ENCODE measurements at regions not wholly inside any gene's neighbourhood (a gene's known extent, or its start where the extent isn't known, plus 50 kb on each side); places are given as distances from the start of the nearest gene placed in this dataset.
"Not testable (repeated sequence)": the region's sequence is repeated elsewhere in the genome, so short reads cannot be mapped to it uniquely, and the experiment has no call there.

DNA sequence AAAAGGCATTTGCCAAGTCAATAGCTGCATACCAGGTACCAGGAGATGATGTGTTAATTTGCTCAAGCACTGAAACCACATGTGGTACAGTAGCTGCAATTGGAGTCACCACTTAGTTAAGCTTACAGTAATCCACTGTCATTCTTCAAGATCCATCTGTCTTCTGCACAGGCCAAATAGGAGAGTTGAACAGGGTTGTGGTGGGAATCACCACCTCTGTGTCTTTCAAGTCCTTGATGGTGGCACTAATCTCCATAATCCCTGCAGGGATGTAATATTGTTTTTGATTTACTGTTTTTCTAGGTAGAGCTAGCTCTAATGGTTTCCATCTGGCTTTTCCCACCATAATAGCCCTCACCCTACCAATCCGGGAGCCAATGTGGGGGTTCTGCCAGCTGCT, 91.9 kb downstream of the FCRL5 start:
- in situ Hi-C loops (cut with HindIII; ENCODE audit: low sequenced_read_pairs), result no loop called here
- no peak for DNase-seq (ENCODE audit: low spot score)

DNA sequence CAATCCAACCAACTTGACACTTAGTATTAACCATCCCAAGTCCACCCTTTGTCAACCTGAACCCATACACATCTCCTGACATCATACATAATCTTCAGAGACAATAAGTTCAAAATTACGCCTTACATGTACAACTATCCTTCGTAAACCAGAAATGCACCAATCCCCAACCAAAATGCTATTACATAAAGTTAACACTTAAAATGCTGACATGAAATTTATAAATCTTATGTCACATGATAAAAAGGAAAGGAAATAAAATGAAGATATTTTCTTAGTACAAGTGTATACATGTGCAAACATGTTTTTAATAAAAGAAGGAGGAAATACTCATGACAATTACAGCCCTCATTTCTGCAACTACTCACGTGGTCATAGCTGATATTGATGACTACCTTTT, 95.0 kb downstream of the FCRL5 start:
- no peak for DNase-seq (ENCODE audit: low spot score)
- in situ Hi-C loops (cut with HindIII; ENCODE audit: low sequenced_read_pairs), result no loop called here

DNA sequence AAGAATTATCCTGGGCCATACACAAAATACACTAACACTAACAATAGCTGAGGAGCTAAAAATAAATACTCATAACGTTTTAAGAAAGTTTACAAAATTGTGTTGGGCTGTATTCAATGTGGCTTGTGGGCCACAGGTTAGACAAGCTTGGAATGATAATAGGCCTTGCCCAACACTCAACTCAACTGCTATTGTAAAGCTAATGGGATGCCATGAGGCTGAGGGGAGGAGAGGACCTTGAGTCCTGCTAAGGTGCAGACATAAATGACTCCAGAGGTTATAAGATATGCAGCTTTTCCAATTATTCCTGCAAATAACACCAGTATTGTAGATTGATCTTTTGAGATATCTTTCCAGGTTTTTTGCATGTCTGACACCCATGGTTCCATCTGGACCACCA, 97.0 kb downstream of the FCRL5 start:
- DNase-seq (ENCODE audit: low spot score), result no peak
- in situ Hi-C loops (cut with HindIII; ENCODE audit: low sequenced_read_pairs), result no loop called here

DNA sequence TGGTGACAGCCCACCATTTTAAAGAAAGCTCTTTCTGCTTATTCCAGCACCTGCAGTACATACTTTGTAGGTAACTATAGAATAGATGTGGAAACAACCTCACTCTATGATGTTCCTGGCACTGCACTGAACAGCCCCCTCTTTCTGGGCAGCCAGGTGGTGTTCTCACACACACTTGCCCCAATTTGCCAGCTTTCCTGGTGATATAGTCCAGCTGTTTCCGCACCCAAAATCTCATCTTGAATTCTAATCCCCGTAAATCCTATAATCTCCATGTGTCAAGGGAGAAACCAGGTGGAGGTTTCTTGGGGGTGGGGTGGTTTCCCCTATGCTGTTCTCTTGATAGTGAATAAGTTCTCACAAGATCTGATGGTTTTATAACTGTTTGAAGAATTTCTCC, 102.2 kb downstream of the FCRL5 start:
- in situ Hi-C loops (cut with HindIII; ENCODE audit: low sequenced_read_pairs), result no loop called here
- DNase-seq (ENCODE audit: low spot score), result no peak

DNA sequence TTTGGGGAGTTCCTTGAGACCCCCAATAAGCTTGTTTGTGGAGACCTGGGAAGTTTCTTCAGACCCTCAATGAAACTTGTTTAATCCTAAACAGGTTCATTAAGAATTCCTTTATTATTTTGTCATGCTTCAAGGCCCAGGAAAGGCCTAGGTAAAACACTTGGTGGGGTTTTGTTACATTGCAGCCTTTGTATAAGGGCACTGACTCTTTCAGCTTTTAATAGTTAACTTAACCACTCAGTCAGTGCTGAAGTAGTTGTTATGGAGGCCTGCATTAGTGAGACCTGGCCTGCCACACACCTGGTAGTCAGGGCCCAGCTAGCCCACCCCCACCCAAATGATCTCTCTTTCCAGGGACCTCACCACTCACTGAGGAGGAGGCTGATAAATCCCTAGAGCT, 103.7 kb downstream of the FCRL5 start:
- in situ Hi-C loops (cut with HindIII; ENCODE audit: low sequenced_read_pairs), result no loop called here
- no peak for DNase-seq (ENCODE audit: low spot score)

- DNase-seq (ENCODE audit: low spot score); in situ Hi-C loops (cut with HindIII; ENCODE audit: low sequenced_read_pairs): not testable (repeated sequence)
Measured at GRCh38 chr1:157446356-157446755, 106.0 kb downstream of the FCRL5 start.

DNA sequence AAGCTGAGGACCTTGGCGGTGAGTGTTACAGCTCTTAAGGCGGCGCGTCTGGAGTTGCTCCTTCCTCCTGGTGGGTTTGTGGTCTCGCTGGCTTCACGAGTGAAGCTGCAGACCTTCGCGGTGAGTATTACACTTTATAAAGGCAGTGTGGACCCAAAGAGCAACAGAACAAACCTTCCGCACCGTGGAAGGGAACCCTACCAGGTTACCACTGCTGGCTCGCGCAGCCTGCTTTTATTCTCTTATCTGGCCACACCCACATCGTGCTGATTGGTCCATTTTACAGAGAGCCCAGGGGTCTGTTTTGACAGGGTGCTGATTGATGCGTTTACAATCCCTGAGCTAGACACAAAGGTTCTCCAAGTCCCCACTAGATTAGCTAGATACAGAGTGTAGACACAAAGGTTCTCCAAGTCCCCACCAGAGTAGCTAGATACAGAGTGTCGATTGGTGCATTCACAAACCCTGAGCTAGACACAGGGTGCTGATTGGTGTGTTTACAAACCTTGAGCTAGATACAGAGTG, 106.6 kb downstream of the FCRL5 start:
- DNase-seq (ENCODE audit: low spot score); in situ Hi-C loops (cut with HindIII; ENCODE audit: low sequenced_read_pairs): not testable (repeated sequence)

DNA sequence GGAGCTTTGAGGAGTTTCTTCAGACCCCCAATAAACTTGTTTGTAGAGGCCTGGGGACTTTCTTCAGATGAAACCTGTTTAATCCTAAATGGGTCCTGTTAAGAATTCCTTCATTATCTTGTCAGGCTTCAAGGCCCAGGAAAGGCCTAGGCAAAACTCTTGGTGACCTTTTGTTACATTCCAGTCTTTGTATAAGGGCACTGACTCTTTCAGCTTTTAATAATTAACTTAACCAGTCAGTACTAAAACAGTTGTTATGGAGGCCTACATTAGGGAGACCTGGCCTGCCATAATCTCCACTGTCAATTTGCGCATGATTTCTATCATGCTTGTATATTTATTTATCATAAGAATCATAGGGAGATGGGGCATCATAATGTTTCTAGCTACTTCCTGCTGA, 110.2 kb downstream of the FCRL5 start:
- in situ Hi-C loops (cut with HindIII; ENCODE audit: low sequenced_read_pairs), result no loop called here

GRCh38 chr1:157439302-157439954, 112.9 kb downstream of the FCRL5 start:
- DNase-seq (ENCODE audit: low spot score), result no peak
- in situ Hi-C loops (cut with HindIII; ENCODE audit: low sequenced_read_pairs), result no loop called here

More for the DNA sequence above, 110.2 kb downstream of the FCRL5 start:
- DNase-seq (ENCODE audit: low spot score), result no peak

DNA sequence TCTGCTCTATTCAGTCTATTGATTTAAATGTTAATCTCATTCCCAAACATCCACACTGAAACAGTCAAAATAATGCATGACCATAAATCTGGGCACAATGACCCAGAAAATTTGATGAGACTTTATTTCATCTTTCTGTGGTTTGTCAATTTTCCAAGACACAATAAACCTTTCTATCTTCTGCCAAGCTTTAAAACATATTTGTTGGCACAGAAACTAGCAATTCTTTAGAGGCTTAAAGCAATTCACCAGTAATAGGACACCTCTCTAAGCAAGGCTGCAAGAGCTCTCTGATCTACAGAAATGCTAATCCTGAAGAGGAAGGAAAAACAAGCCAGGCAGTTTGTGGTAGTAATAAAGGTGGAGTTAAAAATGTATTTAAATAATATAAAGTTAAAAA, 113.7 kb downstream of the FCRL5 start:
- in situ Hi-C loops (cut with HindIII; ENCODE audit: low sequenced_read_pairs), result no loop called here

DNA sequence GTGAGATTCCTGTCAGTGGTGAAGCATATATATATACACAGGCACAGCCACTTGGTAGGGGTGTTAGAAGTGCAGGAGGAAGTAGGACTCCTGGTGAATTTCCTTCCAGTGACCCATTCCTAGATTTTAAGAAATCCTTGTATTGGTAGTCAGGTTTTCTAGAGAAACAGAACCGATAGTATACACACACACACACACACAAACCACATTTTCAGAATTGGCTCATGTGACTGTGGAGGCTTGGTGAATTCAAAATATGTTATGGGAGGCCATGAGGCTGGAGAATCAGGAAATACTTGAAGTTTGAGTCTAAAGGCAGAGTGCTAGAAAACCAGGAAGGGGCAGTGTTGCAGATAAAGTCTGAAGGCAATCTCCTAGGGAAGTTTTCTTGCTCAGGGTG, 114.2 kb downstream of the FCRL5 start:
- DNase-seq (ENCODE audit: low spot score), result no peak
- in situ Hi-C loops (cut with HindIII; ENCODE audit: low sequenced_read_pairs), result no loop called here

More for the DNA sequence above, 113.7 kb downstream of the FCRL5 start:
- no peak for DNase-seq (ENCODE audit: low spot score)

- no peak for DNase-seq (ENCODE audit: low spot score)
- in situ Hi-C loops (cut with HindIII; ENCODE audit: low sequenced_read_pairs), result no loop called here
Measured at GRCh38 chr1:157437296-157437695, 115.0 kb downstream of the FCRL5 start.

GRCh38 chr1:157431751-157432150, 120.6 kb downstream of the FCRL5 start:
- in situ Hi-C loops (cut with HindIII; ENCODE audit: low sequenced_read_pairs), result no loop called here
- DNase-seq (ENCODE audit: low spot score), result no peak

DNA sequence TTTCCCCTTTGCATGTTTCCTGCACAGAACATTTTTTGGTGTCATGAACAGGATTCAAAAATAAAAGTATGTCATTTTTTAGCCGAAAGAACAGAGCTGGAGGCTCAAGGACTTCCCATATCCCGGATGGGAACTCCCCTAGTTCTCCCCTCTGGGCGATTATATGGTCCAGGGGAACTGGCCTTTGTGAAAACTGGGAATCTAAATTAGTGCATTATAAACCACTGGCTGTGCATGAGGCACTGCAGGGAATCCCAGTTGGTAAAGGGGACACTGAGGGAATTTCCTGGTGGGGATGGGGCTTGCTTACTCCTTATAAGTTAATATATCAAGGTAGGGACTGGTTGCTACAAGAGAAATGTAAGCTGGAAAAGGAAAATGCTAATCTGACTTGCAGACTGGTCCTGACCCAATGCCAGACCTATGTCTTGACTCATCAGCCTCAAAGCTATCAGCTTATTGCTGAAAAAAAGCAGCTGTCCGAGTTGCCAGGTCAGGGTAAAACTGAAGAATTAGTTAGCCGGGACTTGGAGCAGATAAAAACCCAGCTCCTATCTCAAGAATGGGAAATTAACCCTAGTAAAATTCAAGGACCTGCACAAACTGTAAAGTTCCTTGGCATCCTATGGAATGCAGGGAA, 122.6 kb downstream of the FCRL5 start:
- in situ Hi-C loops (cut with HindIII; ENCODE audit: low sequenced_read_pairs), result no loop called here

GRCh38 chr1:157423764-157424163, 128.6 kb downstream of the FCRL5 start:
- DNase-seq (ENCODE audit: low spot score); in situ Hi-C loops (cut with HindIII; ENCODE audit: low sequenced_read_pairs): not testable (repeated sequence)

More for the DNA sequence above, 122.6 kb downstream of the FCRL5 start:
- DNase-seq (ENCODE audit: low spot score), result no peak

DNA sequence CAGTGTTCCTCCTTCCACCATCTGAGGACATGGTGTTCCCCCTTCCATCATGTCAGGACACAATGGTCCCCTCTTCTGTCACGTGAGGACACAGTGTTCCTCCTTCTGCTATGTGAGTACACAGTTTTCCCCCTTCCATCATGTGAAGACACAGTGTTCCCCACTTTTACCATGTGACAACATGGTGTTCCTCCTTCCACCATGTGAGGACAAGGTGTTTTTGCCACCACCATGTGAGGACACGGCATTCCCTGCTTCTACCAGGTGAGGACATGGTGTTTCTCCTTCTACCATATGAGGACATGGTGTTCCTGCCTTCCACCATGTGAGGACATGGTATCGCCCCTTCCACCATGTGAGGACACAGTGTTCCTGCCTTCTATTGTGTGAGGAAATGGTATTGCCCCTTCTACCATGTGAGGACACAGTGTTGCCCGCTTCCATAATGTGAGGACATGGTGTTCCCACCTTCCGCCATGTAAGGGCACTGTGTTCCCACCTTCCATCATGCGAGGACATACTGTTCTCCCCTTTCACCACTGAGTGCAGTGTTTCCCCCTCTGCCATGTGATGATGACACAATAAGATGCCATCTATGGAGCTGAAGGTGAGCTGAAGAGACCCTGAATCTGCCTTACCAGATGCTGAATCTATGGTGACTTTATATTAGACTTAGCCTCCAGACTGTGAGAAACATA, 132.3 kb downstream of the FCRL5 start:
- DNase-seq (ENCODE audit: low spot score), result no peak
- in situ Hi-C loops (cut with HindIII; ENCODE audit: low sequenced_read_pairs), result no loop called here

DNA sequence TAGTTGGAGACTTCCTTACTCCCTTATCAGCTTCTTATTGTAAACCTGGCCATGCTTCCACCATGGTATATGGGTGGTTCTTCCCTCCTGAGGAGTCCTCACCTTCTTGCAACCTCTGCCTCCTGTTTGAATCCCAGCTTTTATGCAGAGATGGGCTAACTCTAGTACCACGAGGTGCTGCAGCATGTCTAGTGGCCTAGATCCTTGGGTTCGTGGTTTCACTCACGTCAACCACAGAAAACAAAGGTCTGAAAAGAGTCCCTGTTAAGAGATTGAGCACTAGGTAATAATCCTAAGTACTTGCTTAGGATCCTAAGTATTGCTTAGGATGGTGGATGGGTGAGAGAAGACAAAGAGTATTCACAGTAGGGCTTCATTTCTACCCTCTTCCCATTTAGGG, 133.7 kb downstream of the FCRL5 start:
- no peak for DNase-seq (ENCODE audit: low spot score)
- in situ Hi-C loops (cut with HindIII; ENCODE audit: low sequenced_read_pairs), result no loop called here

- no peak for DNase-seq (ENCODE audit: low spot score)
- in situ Hi-C loops (cut with HindIII; ENCODE audit: low sequenced_read_pairs), result no loop called here
Measured at GRCh38 chr1:157418231-157418630, 134.1 kb downstream of the FCRL5 start.

DNA sequence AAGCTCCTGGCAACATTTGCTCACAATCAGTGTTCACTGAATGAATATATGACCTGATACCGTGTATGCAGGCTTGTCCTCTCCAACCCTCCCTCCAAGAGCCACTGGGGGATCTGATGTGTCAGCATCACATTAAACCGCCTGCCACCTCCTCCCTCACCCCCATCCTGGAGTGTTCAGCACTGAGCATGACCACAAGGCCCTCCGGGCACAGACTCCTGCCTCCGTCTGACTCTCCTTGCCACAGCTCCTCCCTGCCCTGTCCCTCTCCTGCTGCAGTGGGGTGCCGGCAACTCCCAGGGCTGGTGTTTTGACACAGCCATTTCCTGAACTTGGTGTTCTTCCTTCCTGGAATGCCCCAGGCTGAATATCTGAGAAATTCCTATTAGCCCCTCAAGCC, 136.7 kb downstream of the FCRL5 start:
- in situ Hi-C loops (cut with HindIII; ENCODE audit: low sequenced_read_pairs), result no loop called here
- DNase-seq (ENCODE audit: low spot score), result no peak

DNA sequence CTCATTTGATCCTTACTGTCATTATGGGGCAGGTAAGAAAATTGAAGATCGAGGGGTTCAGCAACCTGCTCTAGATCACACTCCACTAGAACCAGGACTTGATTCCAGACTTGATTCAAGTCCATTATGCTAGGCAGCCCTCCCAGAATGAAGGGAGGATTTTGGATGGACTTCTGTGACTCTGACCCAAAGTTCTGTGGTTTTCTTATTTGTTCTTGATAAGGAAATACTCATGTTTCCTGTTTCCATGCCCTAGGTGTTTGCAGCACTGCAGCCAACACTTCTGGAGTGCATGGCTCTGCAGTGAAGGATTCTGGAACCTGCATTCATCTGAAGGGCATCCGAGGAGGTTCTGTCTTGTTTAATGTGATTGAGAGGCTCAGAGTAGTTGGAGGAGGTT, 140.0 kb downstream of the FCRL5 start:
- in situ Hi-C loops (cut with HindIII; ENCODE audit: low sequenced_read_pairs), result no loop called here
- DNase-seq (ENCODE audit: low spot score), result no peak
